ENCODE measurements at regions not wholly inside any gene's neighbourhood (a gene's known extent, or its start where the extent isn't known, plus 50 kb on each side); places are given as distances from the start of the nearest gene placed in this dataset.

GRCh38 chr18:66083078-66083477 lies 332.3 kb downstream of the CDH7 start:
- TF ChIP-seq SP1 (IDR thresholded peaks at IDR 0.05): no peak
- TF ChIP-seq FOXA1 (IDR thresholded peaks at IDR 0.05): no peak
- TF ChIP-seq LEF1 (IDR thresholded peaks at IDR 0.05; ENCODE audit: borderline replicate concordance): no peak
- no peak for TF ChIP-seq PKNOX1 (IDR thresholded peaks at IDR 0.05)
- TF ChIP-seq HDGF (IDR thresholded peaks at IDR 0.05; ENCODE audit: borderline replicate concordance): no peak
- TF ChIP-seq FOXM1 (IDR thresholded peaks at IDR 0.05; ENCODE audit: borderline replicate concordance): no peak
- TF ChIP-seq L3MBTL2 (conservative IDR thresholded peaks at IDR 0.05): no peak
- no peak for TF ChIP-seq ZNF384 (IDR thresholded peaks at IDR 0.05)
- TF ChIP-seq BHLHE40 (IDR thresholded peaks at IDR 0.05; ENCODE audit: borderline replicate concordance): no peak
- TF ChIP-seq ELF4 (IDR thresholded peaks at IDR 0.05): no peak
- no peak for TF ChIP-seq SUZ12 (IDR thresholded peaks at IDR 0.05)
- no peak for TF ChIP-seq FOXK2 (IDR thresholded peaks at IDR 0.05)
- TF ChIP-seq TARDBP (IDR thresholded peaks at IDR 0.05): no peak
- TF ChIP-seq NFRKB (IDR thresholded peaks at IDR 0.05): no peak
